Epithelial cell of proximal tubule (primary cell): ENCODE measurements at regions not wholly inside any gene's neighbourhood (a gene's known extent, or its start where the extent isn't known, plus 50 kb on each side); places are given as distances from the start of the nearest gene placed in this dataset.

ENCODE experiments used
- DNase-seq: peaks from one replicate; pipeline ENCODE4 v3.0.0-alpha.2; 2011; ENCODE audit warnings: low read depth
- H3K4me3 ChIP-seq: 2 replicates; pipeline ENCODE4 v1.5.1; 2011; ENCODE audit warnings: low read depth, mild to moderate bottlenecking, low read length
- TF ChIP-seq, protein P1 (sequence below): conservative IDR thresholded peaks from 2 replicates; pipeline ENCODE4 v1.5.1; 2012; ENCODE audit warnings: low read depth, mild to moderate bottlenecking, low read length

DNA sequence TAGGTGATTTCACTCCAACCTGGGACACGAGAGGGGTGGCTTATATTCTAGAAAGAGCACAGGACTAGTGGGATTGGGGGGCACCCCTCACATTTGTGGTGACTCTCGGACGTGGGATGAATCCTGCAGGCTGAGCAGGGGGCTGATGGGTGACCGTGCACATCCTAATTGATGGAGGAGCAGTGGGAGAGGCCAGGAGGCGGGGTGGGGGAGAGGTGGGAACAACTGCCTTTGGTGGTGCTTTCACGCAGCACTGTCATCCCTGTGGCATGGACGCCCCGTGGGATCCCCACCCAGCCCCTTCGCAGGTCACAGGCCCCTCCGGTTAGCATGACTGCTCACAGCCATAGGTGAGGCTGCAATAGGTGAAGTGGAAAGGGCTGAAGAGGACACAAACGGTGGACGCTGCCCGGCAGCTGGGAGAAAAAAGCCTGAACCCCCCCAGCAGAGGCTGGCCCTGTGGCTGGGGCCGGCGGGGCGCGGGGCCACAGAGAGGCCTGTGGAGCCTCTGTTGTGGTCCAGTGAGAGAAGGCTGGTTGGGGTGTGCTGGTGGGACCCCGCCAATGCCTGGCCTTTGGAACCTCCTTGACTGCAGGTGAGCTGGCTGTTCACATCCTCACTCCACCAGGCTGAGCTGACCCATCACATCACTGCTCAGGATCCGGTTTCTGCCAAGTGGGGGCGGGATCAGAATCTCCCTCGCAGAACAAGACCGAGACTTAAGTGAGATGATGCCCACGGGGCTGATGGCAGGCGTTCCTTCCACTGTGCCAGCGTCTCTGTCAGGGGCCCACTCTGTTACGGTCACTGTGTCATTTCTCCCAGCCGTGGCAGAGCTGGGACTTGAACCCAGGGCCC, 325.4 kb downstream of the TEX29 start:
- H3K4me3 ChIP-seq, result no peak overlapping the region

DNA sequence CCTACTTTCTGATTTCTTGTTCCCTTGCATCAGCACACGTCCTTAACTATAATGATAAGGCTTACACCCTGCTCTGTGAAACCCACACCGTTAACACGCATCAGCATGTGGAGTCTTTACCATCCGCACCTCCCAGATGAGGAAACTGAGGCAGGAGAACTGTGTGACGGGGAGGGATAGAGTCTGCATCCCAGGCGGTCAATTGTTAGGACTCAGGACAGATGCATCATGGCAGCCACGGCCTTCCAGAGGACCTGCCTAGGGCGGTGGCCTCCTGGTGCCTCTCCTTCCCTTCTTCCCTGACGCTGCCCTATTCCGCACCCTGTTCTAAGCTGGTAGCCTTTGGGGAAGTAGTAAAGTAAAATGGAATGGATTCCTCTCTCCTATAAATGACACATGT, 326.0 kb downstream of the TEX29 start:
- TF ChIP-seq, protein P1, sequence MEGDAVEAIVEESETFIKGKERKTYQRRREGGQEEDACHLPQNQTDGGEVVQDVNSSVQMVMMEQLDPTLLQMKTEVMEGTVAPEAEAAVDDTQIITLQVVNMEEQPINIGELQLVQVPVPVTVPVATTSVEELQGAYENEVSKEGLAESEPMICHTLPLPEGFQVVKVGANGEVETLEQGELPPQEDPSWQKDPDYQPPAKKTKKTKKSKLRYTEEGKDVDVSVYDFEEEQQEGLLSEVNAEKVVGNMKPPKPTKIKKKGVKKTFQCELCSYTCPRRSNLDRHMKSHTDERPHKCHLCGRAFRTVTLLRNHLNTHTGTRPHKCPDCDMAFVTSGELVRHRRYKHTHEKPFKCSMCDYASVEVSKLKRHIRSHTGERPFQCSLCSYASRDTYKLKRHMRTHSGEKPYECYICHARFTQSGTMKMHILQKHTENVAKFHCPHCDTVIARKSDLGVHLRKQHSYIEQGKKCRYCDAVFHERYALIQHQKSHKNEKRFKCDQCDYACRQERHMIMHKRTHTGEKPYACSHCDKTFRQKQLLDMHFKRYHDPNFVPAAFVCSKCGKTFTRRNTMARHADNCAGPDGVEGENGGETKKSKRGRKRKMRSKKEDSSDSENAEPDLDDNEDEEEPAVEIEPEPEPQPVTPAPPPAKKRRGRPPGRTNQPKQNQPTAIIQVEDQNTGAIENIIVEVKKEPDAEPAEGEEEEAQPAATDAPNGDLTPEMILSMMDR, result no peak
- H3K4me3 ChIP-seq, result no peak overlapping the region
- no peak for DNase-seq

More for the DNA sequence above, 325.4 kb downstream of the TEX29 start:
- TF ChIP-seq, protein P1, result no peak
- no peak for DNase-seq

DNA sequence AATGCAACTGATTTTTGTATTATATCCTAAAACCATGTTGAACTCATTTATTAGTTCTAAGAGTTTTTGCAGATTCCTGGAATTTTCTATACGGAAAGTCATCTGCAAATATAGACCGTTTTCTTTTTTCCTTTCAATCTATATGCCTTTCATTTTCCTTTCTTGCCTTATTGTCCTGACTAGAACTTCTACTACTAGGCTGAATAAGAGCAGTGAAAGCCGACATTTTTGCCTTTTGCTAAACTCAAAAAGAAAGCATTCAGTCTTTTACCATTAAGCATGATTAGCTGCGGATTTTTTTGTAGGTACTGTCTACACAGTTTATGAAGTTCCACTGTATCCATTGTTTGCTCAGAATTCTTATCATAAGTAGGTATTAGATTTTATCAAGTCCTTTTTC, 328.4 kb downstream of the TEX29 start:
- TF ChIP-seq, protein P1, result no peak
- no peak overlapping the region for H3K4me3 ChIP-seq
- no peak for DNase-seq

DNA sequence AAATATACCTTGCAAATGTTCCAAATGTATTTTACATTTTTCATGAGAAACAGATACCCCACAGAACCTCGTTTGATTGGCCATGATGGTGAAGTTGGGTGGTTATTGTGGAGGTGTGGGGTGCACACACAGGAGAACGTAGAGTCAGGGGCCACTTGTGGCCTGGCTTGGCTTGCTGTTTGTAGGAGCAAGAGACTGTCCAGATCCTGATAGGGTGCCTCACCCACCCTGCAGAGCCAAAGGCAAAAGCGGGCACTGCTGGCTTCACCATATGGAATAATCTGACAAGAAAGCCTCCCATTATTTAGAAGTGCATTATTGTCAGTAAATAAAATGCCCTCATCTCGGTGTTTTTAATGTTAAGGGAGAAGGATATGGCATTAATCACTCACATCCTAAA, 330.2 kb downstream of the TEX29 start:
- TF ChIP-seq, protein P1, result no peak
- no peak for DNase-seq
- H3K4me3 ChIP-seq, result no peak overlapping the region

DNA sequence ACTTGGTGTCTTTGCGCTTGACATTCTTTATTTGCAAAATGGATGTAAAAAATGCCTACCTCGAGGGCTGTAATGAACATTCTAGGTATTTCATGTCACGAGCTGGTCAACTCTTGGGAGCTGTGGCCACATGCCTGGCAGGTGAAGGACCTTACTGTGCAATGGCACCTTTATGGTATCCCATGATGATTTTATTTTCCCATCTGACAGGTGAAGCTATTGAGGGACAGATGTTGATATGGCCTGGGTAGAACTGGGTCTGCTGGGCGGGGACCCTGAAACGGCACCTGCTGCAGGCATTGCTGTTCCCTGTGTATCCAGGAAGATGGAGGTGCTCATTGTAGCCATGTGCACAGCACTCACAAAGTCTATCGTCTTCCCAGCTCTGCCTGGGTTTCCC, 332.2 kb downstream of the TEX29 start:
- H3K4me3 ChIP-seq, result no peak overlapping the region
- TF ChIP-seq, protein P1, result no peak
- no peak for DNase-seq

DNA sequence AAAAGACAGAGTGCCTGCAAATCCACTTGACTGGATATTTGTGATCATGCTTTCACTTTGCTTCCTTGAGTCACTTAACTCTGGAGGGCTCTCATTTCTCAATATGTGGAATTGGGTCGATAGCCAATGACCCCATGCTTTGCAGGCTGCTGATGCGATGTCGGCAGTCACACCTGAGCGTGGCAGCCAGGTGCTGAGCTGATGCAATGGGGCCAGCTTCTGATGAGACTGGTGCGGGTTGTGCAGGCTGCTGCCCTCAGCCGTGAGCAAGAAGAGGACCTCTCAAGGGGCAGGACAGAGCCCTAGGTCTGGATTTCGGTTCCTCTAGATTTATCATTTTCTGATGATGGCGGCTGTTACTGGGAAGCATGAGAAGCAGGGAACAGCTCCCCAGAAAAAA, 334.1 kb downstream of the TEX29 start:
- H3K4me3 ChIP-seq, result no peak overlapping the region
- DNase-seq, result no peak
- TF ChIP-seq, protein P1, result no peak

DNA sequence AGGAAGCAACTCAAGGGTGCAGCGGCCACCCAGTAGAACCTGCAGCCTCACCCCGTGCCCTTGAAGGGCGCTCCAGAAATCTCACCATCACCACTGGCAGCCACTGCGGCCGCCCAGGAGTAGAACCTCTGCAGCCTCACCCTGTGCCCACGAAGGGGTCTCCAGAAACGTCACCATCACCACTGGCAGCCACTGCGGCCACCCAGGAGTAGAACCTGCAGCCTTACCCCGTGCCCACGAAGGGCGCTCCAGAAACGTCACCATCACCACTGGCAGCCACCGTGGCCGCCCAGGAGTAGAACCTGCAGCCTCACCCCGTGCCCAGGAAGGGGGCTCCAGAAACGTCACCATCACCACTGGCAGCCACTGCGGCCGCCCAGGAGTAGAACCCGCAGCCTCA, 336.0 kb downstream of the TEX29 start:
- DNase-seq, result no peak
- H3K4me3 ChIP-seq, result no peak overlapping the region
- TF ChIP-seq, protein P1, result no peak
